Neutrophil (primary cell): ENCODE measurements at regions not wholly inside any gene's neighbourhood (a gene's known extent, or its start where the extent isn't known, plus 50 kb on each side); places are given as distances from the start of the nearest gene placed in this dataset.

Source experiments
- H3K27ac ChIP-seq: fragments of 200-600 bp; sonication (generic); 2 replicates; pipeline ENCODE4 v1.5.1; 2016; ENCODE audit warnings: mild to moderate bottlenecking, moderate library complexity
- H3K27me3 ChIP-seq: fragments of 200-600 bp; sonication (generic); 2 replicates; pipeline ENCODE4 v1.6.0; 2016; ENCODE audit warnings: mild to moderate bottlenecking
- H3K36me3 ChIP-seq: fragments of 200-600 bp; sonication (generic); 2 replicates; pipeline ENCODE4 v1.5.1; 2017
- H3K4me1 ChIP-seq, 2 experiments: fragments of 200-600 bp in 1 of 2; sonication (generic) in 1 of 2; 1 replicate in 1 of 2; 2 replicates in 1 of 2; pipeline versions ENCODE4 v1.5.1 to v1.6.1; 2013 to 2016; ENCODE audit warnings: low read depth in 1 of 2, low read length in 1 of 2, mild to moderate bottlenecking in 1 of 2, moderate library complexity in 1 of 2; ENCODE audit not compliant: control insufficient read depth in 1 of 2, insufficient read depth in 1 of 2
- H3K4me3 ChIP-seq, 2 experiments: fragments of 200-600 bp in 1 of 2; sonication (generic) in 1 of 2; 1 replicate in 1 of 2; 2 replicates in 1 of 2; pipeline ENCODE4 v1.5.1; 2013 to 2016; ENCODE audit warnings: low read depth in 1 of 2, low read length in 1 of 2, mild to moderate bottlenecking in 1 of 2, moderate library complexity in 1 of 2
- H3K9me3 ChIP-seq: fragments of 200-600 bp; sonication (generic); 2 replicates; pipeline ENCODE4 v1.5.1; 2016
- CTCF ChIP-seq: fragments of 200-600 bp; sonication (generic); IDR thresholded peaks from 2 replicates; pipeline ENCODE4 v1.5.1; 2016; ENCODE audit warnings: antibody characterized with exemption

DNA sequence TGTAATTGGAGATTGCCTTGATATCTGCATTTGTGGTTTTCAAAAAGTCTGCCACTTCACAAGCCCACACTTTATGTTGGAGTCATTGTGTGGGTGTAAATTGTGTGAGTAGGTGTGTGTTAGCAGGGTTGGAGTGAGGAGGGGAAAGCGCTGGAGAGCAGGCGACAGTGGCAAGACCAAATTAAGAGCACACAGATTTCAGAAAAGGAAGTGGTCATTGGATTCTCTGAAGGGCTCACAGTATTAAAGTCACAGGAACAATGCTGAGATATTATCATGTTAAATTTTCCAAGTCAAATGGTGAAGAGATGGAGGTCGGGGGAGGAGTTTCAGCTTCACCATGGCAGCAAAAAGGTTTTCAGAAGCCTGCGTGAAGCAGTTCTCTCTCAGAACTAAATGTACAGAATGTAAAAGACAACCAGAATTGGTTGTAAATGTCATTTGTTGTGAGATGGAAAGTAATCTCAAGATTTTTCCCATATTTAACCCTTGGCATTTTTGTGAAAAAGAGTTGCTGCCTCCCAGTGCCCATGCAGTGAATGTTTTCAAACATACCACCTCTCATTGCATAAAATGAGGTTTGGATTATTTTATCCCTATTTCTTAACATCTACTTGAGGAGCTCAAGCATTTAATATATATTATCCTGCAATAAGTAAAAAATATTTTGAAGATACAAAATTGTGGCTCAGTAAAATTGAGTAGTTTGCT is 265.9 kb downstream of the ZNF674 start:
- H3K4me3 ChIP-seq = no peak overlapping the region
- H3K27me3 ChIP-seq = no peaks in the 10 kb centered on the region
- no peak overlapping the region for H3K27ac ChIP-seq
- H3K9me3 ChIP-seq = no peaks in the 10 kb centered on the region
- no peak for TF ChIP-seq CTCF
- H3K4me1 ChIP-seq = no peaks in the 10 kb centered on the region
- H3K36me3 ChIP-seq = no peaks in the 10 kb centered on the region

DNA sequence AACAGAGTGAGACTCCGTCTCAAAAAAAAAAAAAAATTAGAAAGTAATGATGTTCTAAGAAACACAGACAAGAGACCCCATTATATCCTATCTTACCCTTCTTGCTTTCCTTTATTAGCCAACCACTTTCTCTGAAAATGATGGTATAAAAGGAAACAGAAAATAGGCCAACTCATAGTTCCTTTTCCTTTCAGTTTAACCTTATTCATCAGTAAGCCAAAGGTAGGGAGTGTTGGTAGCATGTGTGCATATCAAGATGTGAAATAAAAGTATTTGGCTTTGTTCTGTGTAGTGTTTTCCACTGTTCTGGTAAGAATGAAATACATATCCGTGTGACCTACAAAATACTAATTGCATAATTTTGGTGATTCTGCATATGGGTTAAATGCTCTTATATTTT is 266.6 kb downstream of the ZNF674 start:
- no peaks in the 10 kb centered on the region for H3K9me3 ChIP-seq
- TF ChIP-seq CTCF = no peak
- H3K4me3 ChIP-seq = no peak overlapping the region
- no peaks in the 10 kb centered on the region for H3K4me1 ChIP-seq
- no peak overlapping the region for H3K27ac ChIP-seq
- no peaks in the 10 kb centered on the region for H3K36me3 ChIP-seq
- no peaks in the 10 kb centered on the region for H3K27me3 ChIP-seq

DNA sequence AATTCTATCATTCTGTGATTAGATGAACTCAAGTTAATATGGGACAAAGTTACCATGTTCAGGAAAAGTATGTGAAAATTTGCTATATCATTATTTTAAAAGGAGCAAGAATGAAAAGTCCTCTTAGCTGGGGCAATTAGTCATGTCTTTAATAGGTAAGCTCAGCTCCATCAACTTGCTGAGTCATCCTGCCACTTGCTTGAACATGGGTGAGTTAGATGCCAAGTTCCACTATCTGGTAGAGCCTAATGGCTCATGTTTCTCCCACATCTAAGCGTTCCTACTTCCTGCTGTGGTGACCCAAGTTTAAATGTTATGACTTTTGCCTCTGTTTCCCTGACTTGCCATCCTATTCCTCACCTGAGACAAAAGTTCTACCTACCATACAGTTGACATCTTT is 276.8 kb downstream of the ZNF674 start:
- no peak for TF ChIP-seq CTCF
- Histone ChIP-seq H3K36me3 (no peaks in the 10 kb centered on the region), H3K4me1 (no peaks in the 10 kb centered on the region), H3K9me3 (no peaks in the 10 kb centered on the region), H3K27ac (no peak overlapping the region), H3K4me3 (no peak overlapping the region), H3K27me3 (no peaks in the 10 kb centered on the region)

DNA sequence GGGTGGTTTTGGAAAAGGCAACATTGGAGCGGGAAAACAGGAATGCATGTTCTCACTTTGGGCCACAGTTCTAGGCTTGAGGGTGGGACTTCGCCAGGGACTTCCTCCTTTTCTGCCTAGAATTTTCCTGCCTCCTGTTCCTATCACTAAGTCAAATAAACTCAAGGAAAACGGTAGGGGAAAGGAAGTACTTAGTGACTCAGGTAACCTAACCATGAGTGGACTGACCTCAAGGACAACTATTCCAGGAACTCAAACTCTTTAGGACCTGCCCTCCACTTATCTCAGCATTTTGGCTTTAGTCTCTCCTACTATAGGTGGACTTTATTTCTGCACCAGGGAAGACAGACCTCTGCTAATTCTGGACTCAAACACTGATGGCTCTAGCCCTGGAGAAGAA is 281.7 kb downstream of the ZNF674 start:
- TF ChIP-seq CTCF = no peak

DNA sequence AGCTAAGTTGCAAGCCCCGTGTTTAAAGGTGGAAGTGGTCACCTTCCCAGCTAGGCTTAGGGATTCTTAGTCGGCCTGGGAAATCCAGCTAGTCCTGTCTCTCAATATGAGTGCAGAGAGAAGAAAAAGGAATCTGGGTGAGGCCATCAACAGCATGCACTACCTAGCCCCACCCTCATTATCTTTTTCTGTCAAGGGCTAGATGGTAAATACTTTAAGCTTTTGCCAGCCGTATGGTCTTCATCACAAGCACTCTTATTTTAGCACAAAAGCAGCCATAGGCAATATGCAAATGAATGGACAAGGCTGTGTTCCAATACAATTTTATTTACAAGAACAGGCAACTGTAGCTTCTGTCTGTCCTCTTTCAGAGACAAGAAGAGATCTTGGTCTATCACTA is 282.9 kb downstream of the ZNF674 start:
- Histone ChIP-seq H3K9me3 (no peaks in the 10 kb centered on the region), H3K36me3 (no peaks in the 10 kb centered on the region), H3K4me3 (no peak overlapping the region), H3K27me3 (no peaks in the 10 kb centered on the region), H3K27ac (no peak overlapping the region), H3K4me1 (no peaks in the 10 kb centered on the region)
- no peak for TF ChIP-seq CTCF

More for the DNA sequence above, 281.7 kb downstream of the ZNF674 start:
- Histone ChIP-seq H3K27ac (no peak overlapping the region), H3K27me3 (no peaks in the 10 kb centered on the region), H3K36me3 (no peaks in the 10 kb centered on the region), H3K4me1 (no peaks in the 10 kb centered on the region), H3K9me3 (no peaks in the 10 kb centered on the region), H3K4me3 (no peak overlapping the region)
